ENCODE measurements at regions not wholly inside any gene's neighbourhood (a gene's known extent, or its start where the extent isn't known, plus 50 kb on each side); places are given as distances from the start of the nearest gene placed in this dataset.

- H3K4me3 Mint-ChIP-seq: no peak overlapping the region
These were observed 75.4 kb upstream of the LINC01488 start for GRCh38 chr11:69406060-69406459.

More at GRCh38 chr11:69406060-69406459, 75.4 kb upstream of the LINC01488 start:
- ChIA-PET CTCF (no interaction called here), POLR2A (no interaction called here)
- peaks cover 4% of the 10 kb centered on the region; the same call in 1 of the 2 replicates for H3K36me3 Mint-ChIP-seq
- H3K9me3 Mint-ChIP-seq: peaks cover 18% of the 10 kb centered on the region
- TF ChIP-seq CTCF (IDR thresholded peaks at IDR 0.05) (no peak), ZNF317 (CRISPR knock-in tag; IDR thresholded peaks at IDR 0.05; ENCODE audit: borderline replicate concordance, low read depth) (no peak), ZNF263 (CRISPR knock-in tag; IDR thresholded peaks at IDR 0.05; ENCODE audit: low read depth) (no peak), ZNF219 (CRISPR knock-in tag; IDR thresholded peaks at IDR 0.05; ENCODE audit: borderline replicate concordance) (no peak), TEAD4 (CRISPR knock-in tag; IDR thresholded peaks at IDR 0.05) (no peak), ZNF138 (CRISPR knock-in tag; conservative IDR thresholded peaks at IDR 0.05) (no peak), ETV6 (CRISPR knock-in tag; IDR thresholded peaks at IDR 0.05) (no peak), KAT7 (CRISPR knock-in tag; IDR thresholded peaks at IDR 0.05; ENCODE audit: borderline replicate concordance) (no peak), FOXK1 (CRISPR knock-in tag; IDR thresholded peaks at IDR 0.05) (no peak), ZBTB43 (CRISPR knock-in tag; IDR thresholded peaks at IDR 0.05) (no peak), GABPB1 (CRISPR knock-in tag; IDR thresholded peaks at IDR 0.05) (no peak), ZNF532 (CRISPR knock-in tag; IDR thresholded peaks at IDR 0.05; ENCODE audit: borderline replicate concordance) (no peak), CREB1 (CRISPR knock-in tag; IDR thresholded peaks at IDR 0.05) (no peak), RORB (CRISPR knock-in tag; IDR thresholded peaks at IDR 0.05) (no peak)
- DNase-seq (ENCODE audit: low spot score): no peak
- ATAC-seq: no peak
- H3K4me1 Mint-ChIP-seq: no peaks in the 10 kb centered on the region
- H3K27me3 Mint-ChIP-seq (ENCODE audit: low read depth): no peaks in the 10 kb centered on the region; the same call in 1 of the 2 replicates
- H3K27ac Mint-ChIP-seq: no peak overlapping the region
